OCI-LY3 (cell line): ENCODE measurements at regions not wholly inside any gene's neighbourhood (a gene's known extent, or its start where the extent isn't known, plus 50 kb on each side); places are given as distances from the start of the nearest gene placed in this dataset.
"Not testable (repeated sequence)": the region's sequence is repeated elsewhere in the genome, so short reads cannot be mapped to it uniquely, and the experiment has no call there.

Experiments
- H2AFZ ChIP-seq: fragments of 200-600, 300-600 bp; shearing (Covaris generic); 2 replicates; pipeline ENCODE4 v1.6.0; 2014; ENCODE audit warnings: antibody characterized with exemption, low read depth, low read length
- H3K27ac ChIP-seq: fragments of 200-600, 300-600 bp; sonication (generic); 2 replicates; pipeline ENCODE4 v1.5.1; 2014; ENCODE audit warnings: mild to moderate bottlenecking, low read length, moderate library complexity, mixed read lengths
- H3K27me3 ChIP-seq: fragments of 200-600, 300-600 bp; sonication (generic); 2 replicates; pipeline ENCODE4 v1.6.1; 2014; ENCODE audit warnings: low read depth, low read length, mixed read lengths
- H3K36me3 ChIP-seq: fragments of 200-600, 300-600 bp; sonication (generic); replicated peaks from 2 replicates; pipeline ENCODE3; 2014; ENCODE audit warnings: low read depth, low read length, mixed read lengths
- H3K4me1 ChIP-seq: fragments of 300-600, 200-600 bp; sonication (generic); 2 replicates; pipeline ENCODE4 v1.6.1; 2014; ENCODE audit warnings: low read length, mixed read lengths
- H3K4me2 ChIP-seq: fragments of 200-600, 300-600 bp; sonication (generic); 2 replicates; pipeline ENCODE4 v1.6.1; 2014; ENCODE audit warnings: low read length, mixed read lengths
- H3K4me3 ChIP-seq: fragments of 300-600, 200-600 bp; sonication (generic); 2 replicates; pipeline ENCODE4 v1.5.1; 2014; ENCODE audit warnings: antibody characterized with exemption, mild to moderate bottlenecking, low read length, moderate library complexity
- H3K79me2 ChIP-seq: fragments of 300-600, 200-600 bp; shearing (Covaris generic); 2 replicates; pipeline ENCODE4 v1.6.1; 2014; ENCODE audit warnings: mild to moderate bottlenecking, low read length, mixed read lengths
- H3K9ac ChIP-seq: fragments of 300-600, 200-600 bp; shearing (Covaris generic); 2 replicates; pipeline ENCODE4 v1.6.0; 2014; ENCODE audit warnings: mild to moderate bottlenecking, low read length, moderate library complexity
- H3K9me3 ChIP-seq: fragments of 200-600, 300-600 bp; shearing (Covaris generic); 2 replicates; pipeline ENCODE4 v1.6.1; 2014; ENCODE audit warnings: low read length, mixed read lengths; ENCODE audit not compliant: insufficient read depth
- H4K20me1 ChIP-seq: fragments of 200-600, 300-600 bp; sonication (generic); 2 replicates; pipeline ENCODE4 v1.6.1; 2016; ENCODE audit warnings: low read length, mixed read lengths; ENCODE audit not compliant: insufficient read depth
- EZH2phosphoT487 ChIP-seq: fragments of 200-600 bp; shearing (Covaris generic); IDR thresholded peaks from 2 replicates; pipeline ENCODE4 v1.6.1; 2018; ENCODE audit warnings: antibody characterized with exemption, mixed run types, low read depth
- TF ChIP-seq, protein P1 (sequence below): fragments of 200-600, 300-600 bp; sonication (generic); IDR thresholded peaks from 2 replicates; pipeline ENCODE4 v1.5.1; 2014; ENCODE audit warnings: antibody characterized with exemption, low read length, low read depth

DNA sequence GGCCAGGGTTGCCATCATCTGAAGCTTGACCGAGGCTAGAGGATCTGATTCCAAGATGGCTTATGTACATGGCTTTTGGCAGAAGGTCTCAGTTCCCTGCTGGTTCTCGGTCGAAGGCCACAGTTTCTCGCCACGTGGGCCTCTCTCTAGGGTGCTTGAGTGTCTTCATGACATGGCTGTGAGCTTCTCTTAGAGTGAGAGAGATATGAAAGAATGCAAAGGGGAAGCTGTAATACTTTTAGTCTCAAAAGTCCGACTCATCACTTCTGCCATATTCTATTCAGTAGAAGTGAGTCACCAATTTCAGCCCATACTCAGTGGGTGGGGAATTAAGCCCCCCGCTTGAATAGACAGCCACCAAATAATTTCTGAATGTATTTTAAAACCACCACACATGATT, 94.2 kb downstream of the UTRN start:
- no peak overlapping the region for H3K9ac ChIP-seq
- no peak overlapping the region for H3K27ac ChIP-seq
- no peak overlapping the region for H2AFZ ChIP-seq
- no peaks in the 10 kb centered on the region for H3K27me3 ChIP-seq
- H3K4me2 ChIP-seq = no peak overlapping the region
- TF ChIP-seq EZH2phosphoT487 = no peak
- TF ChIP-seq, protein P1, sequence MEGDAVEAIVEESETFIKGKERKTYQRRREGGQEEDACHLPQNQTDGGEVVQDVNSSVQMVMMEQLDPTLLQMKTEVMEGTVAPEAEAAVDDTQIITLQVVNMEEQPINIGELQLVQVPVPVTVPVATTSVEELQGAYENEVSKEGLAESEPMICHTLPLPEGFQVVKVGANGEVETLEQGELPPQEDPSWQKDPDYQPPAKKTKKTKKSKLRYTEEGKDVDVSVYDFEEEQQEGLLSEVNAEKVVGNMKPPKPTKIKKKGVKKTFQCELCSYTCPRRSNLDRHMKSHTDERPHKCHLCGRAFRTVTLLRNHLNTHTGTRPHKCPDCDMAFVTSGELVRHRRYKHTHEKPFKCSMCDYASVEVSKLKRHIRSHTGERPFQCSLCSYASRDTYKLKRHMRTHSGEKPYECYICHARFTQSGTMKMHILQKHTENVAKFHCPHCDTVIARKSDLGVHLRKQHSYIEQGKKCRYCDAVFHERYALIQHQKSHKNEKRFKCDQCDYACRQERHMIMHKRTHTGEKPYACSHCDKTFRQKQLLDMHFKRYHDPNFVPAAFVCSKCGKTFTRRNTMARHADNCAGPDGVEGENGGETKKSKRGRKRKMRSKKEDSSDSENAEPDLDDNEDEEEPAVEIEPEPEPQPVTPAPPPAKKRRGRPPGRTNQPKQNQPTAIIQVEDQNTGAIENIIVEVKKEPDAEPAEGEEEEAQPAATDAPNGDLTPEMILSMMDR = no peak
- no peak overlapping the region for H3K4me3 ChIP-seq
- H3K79me2 ChIP-seq = no peaks in the 10 kb centered on the region
- H4K20me1 ChIP-seq = no peaks in the 10 kb centered on the region
- H3K4me1 ChIP-seq = no peaks in the 10 kb centered on the region
- H3K36me3 ChIP-seq = no peaks in the 10 kb centered on the region
- no peaks in the 10 kb centered on the region for H3K9me3 ChIP-seq

GRCh38 chr6:144381499-144381898, 96.4 kb downstream of the UTRN start:
- H3K9me3 ChIP-seq, H3K36me3 ChIP-seq, H3K4me3 ChIP-seq, H3K27ac ChIP-seq, H3K4me1 ChIP-seq, H3K79me2 ChIP-seq, H4K20me1 ChIP-seq, H3K9ac ChIP-seq, H3K4me2 ChIP-seq, H3K27me3 ChIP-seq, H2AFZ ChIP-seq: not testable (repeated sequence)

DNA sequence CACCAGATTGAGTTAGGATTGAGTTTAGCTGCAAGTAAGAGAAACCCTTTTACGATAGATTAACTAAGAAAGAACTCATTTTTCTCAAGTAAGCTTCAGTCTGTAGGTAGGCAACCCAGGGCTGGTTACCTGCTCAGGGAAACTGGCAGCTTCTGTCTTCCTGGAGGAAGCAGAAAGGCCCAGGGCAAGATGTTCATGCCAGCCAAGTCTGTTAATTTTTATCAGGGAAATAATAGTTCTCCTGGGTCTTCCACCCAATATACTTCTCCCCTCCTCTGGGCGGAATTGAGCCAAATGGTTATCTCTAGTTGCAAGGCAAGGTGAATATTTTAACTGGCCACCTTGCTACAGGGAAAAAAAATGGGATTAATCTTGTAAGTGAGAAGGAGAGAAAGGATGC, 98.2 kb downstream of the UTRN start:
- Histone ChIP-seq H3K27me3 (no peaks in the 10 kb centered on the region), H3K36me3 (no peaks in the 10 kb centered on the region), H3K4me1 (no peaks in the 10 kb centered on the region), H3K9me3 (no peaks in the 10 kb centered on the region), H3K9ac (no peak overlapping the region), H3K27ac (no peak overlapping the region), H3K4me2 (no peak overlapping the region), H4K20me1 (no peaks in the 10 kb centered on the region), H3K79me2 (no peaks in the 10 kb centered on the region), H3K4me3 (no peak overlapping the region), H2AFZ (no peak overlapping the region)
- no peak for TF ChIP-seq EZH2phosphoT487
- TF ChIP-seq, protein P1 = no peak

DNA sequence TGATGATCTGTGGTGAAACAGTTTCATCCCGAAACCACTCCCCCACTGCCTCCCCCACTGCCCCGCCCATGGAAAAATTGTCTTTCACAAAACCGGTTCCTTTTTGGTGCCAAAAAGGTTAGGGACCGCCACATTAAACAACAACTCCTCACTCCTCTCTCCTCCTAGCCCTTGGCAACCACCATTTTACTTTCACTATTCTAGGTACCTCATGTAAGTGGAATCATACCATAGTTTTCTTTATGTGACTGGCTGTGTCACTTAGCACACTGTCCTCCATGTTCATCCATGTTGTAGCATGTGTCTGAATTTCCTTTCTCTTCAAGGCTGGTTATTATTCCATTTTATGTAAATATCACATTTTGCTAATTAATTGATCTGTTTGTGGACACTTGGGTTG, 99.3 kb downstream of the UTRN start:
- Histone ChIP-seq H3K9me3 (no peaks in the 10 kb centered on the region), H3K27me3 (no peaks in the 10 kb centered on the region), H3K4me1 (no peaks in the 10 kb centered on the region), H3K36me3 (no peaks in the 10 kb centered on the region), H4K20me1 (no peaks in the 10 kb centered on the region), H3K4me2 (no peak overlapping the region), H3K79me2 (no peaks in the 10 kb centered on the region), H3K9ac (no peak overlapping the region), H3K4me3 (no peak overlapping the region), H3K27ac (no peak overlapping the region), H2AFZ (no peak overlapping the region)
- TF ChIP-seq, protein P1 = no peak
- no peak for TF ChIP-seq EZH2phosphoT487

DNA sequence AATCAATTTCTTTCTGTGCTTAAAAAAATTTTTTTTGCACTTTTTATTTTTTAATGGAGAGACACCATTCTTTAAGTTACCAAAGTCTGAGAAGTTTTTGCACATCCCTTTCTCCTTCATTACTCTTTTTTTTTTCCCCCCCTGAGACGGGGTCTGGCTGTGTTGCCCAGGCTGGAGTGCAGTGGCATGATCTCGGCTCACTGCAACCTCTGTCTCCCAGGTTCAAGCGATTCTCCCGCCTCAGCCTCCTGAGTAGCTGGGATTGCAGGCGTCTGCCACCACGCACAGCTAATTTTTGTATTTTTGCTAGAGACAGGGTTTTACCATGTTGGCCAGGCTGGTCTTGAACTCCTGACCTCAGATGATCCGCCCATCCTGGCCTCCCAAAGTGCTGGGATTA, 104.3 kb downstream of the UTRN start:
- H3K79me2 ChIP-seq, H3K4me3 ChIP-seq, H4K20me1 ChIP-seq, H3K9ac ChIP-seq, H2AFZ ChIP-seq, H3K4me2 ChIP-seq, H3K36me3 ChIP-seq, H3K27me3 ChIP-seq, H3K27ac ChIP-seq, H3K9me3 ChIP-seq, H3K4me1 ChIP-seq: not testable (repeated sequence)
